A549 (cell line): ENCODE measurements at regions not wholly inside any gene's neighbourhood (a gene's known extent, or its start where the extent isn't known, plus 50 kb on each side); places are given as distances from the start of the nearest gene placed in this dataset.
A peak's percentile ranks its signal among the peaks of the same experiment; 100 is the strongest.
"Not testable (repeated sequence)": the region's sequence is repeated elsewhere in the genome, so short reads cannot be mapped to it uniquely, and the experiment has no call there.

Source experiments
- ATAC-seq, 2 experiments: fragments of 200-7000 bp in 1 of 2; fragments of >200 bp in 1 of 2; cut with Nextera tagmentation in 1 of 2; cut with Tn5 transposase in 1 of 2; 3 replicates each; pipeline versions ENCODE4 v1.8.0 to v1.9.1; 2018 to 2020; ENCODE audit warnings: mild to moderate bottlenecking in 1 of 2, moderate library complexity in 1 of 2
- CTCF ChIA-PET: fragments of 300-600 bp; sonication (Branson Sonifier 250); formaldehyde crosslinking; extraction: SDS; loops from one replicate; lab custom pipeline; 2021; ENCODE audit warnings: antibody characterized with exemption, inconsistent platforms; lab: Yijun Ruan, JAX
- POLR2A ChIA-PET: fragments of 350-600 bp; formaldehyde crosslinking; extraction: SDS; loops from one replicate; lab custom pipeline; 2021; ENCODE audit warnings: antibody characterized with exemption, inconsistent platforms; lab: Yijun Ruan, JAX
- DNase-seq, 2 experiments: peaks; one replicate each; pipeline versions ENCODE4 v3.0.0 to v3.0.0-alpha.2; 2011 to 2016; ENCODE audit warnings: low read depth in 1 of 2, low spot score in 1 of 2
- FAIRE-seq: peaks from 2 replicates; lab custom pipeline; 2011; peaks lifted over from hg19 to GRCh38; lab: Jason Lieb, UNC
- H3K27ac ChIP-seq, 2 experiments: fragments of >200 bp; sonication (Bioruptor Twin); formaldehyde crosslinking; 3 replicates each; pipeline ENCODE4 v1.5.1; 2016 to 2017
- H3K4me1 ChIP-seq: fragments of >200 bp; sonication (Bioruptor Twin); formaldehyde crosslinking; 3 replicates; pipeline ENCODE4 v1.6.1; 2016
- H3K4me2 ChIP-seq: fragments of >200 bp; sonication (Bioruptor Twin); formaldehyde crosslinking; 3 replicates; pipeline ENCODE4 v1.6.1; 2016
- H3K4me3 ChIP-seq: fragments of >200 bp; sonication (Bioruptor Twin); formaldehyde crosslinking; 3 replicates; pipeline ENCODE4 v1.5.1; 2016
- H3K9me3 ChIP-seq: fragments of >200 bp; sonication (Bioruptor Twin); formaldehyde crosslinking; 3 replicates; pipeline ENCODE4 v1.6.1; 2016
- BHLHE40 ChIP-seq: IDR thresholded peaks from 2 replicates; pipeline ENCODE4 v1.6.1; 2012; ENCODE audit warnings: low read depth, low read length, inconsistent platforms
- CBX8 ChIP-seq: fragments of 200-600 bp; sonication (generic); IDR thresholded peaks from 2 replicates; pipeline ENCODE4 v1.6.1; 2016
- CEBPB ChIP-seq, 2 experiments: fragments of >200 bp in 1 of 2; sonication (Bioruptor Twin) in 1 of 2; formaldehyde crosslinking in 1 of 2; IDR thresholded peaks; 2 replicates each; pipeline ENCODE4 v1.6.1; 2012 to 2016
- CHD4 ChIP-seq: fragments of 200-600 bp; sonication (generic); IDR thresholded peaks from 2 replicates; pipeline ENCODE4 v1.6.1; 2016; ENCODE audit warnings: antibody characterized with exemption, mild to moderate bottlenecking, borderline replicate concordance
- FOSB ChIP-seq: fragments of 250-450 bp; sonication (Bioruptor Pico); IDR thresholded peaks from 2 replicates; pipeline ENCODE4 v1.5.0; 2020; ENCODE audit warnings: mild to moderate bottlenecking, moderate library complexity
- FOSL2 ChIP-seq, 2 experiments: fragments of 450-650 bp in 1 of 2; fragments of >200 bp in 1 of 2; sonication (Bioruptor Twin) in 1 of 2; formaldehyde crosslinking; IDR thresholded peaks; 2 replicates each; pipeline versions ENCODE4 v1.5.0 to v1.6.1; 2016 to 2020; ENCODE audit warnings: mild to moderate bottlenecking in 1 of 2, moderate library complexity in 1 of 2
- HOXB13 ChIP-seq: fragments of 250-450 bp; sonication (Bioruptor Pico); IDR thresholded peaks from 2 replicates; pipeline ENCODE4 v1.5.0; 2020; ENCODE audit warnings: low read depth, mild to moderate bottlenecking, moderate library complexity
- HOXB5 ChIP-seq: fragments of 250-450 bp; sonication (Bioruptor Pico); IDR thresholded peaks from 2 replicates; pipeline ENCODE4 v1.5.0; 2020; ENCODE audit warnings: mild to moderate bottlenecking, moderate library complexity
- JUN ChIP-seq, 2 experiments: fragments of >200 bp; sonication (Bioruptor Twin); formaldehyde crosslinking; IDR thresholded peaks; 2 replicates in 1 of 2; 3 replicates in 1 of 2; pipeline ENCODE4 v1.6.1; 2016 to 2017
- KDM1A ChIP-seq: fragments of 200-600 bp; sonication (generic); IDR thresholded peaks from 2 replicates; pipeline ENCODE4 v1.6.1; 2016; ENCODE audit warnings: low read depth, mild to moderate bottlenecking
- NFE2L2 ChIP-seq: fragments of 150-350 bp; conservative IDR thresholded peaks from 2 replicates; pipeline ENCODE4 v1.6.1; 2014; ENCODE audit warnings: low read length
- NPAS2 ChIP-seq: fragments of 250-450 bp; sonication (Bioruptor Pico); IDR thresholded peaks from 2 replicates; pipeline ENCODE4 v1.8.0; 2022; ENCODE audit warnings: mild to moderate bottlenecking, moderate library complexity, borderline replicate concordance
- PBX3 ChIP-seq: IDR thresholded peaks from 2 replicates; pipeline ENCODE4 v1.6.1; 2012
- POLR2AphosphoS2 ChIP-seq: conservative IDR thresholded peaks from 2 replicates; pipeline ENCODE4 v1.6.1; 2012; ENCODE audit warnings: low read length, improper control_type of control experiment, inconsistent platforms
- RAD21 ChIP-seq, 2 experiments: fragments of >200 bp in 1 of 2; sonication (Bioruptor Twin) in 1 of 2; formaldehyde crosslinking in 1 of 2; IDR thresholded peaks in 1 of 2; conservative IDR thresholded peaks in 1 of 2; 2 replicates in 1 of 2; 3 replicates in 1 of 2; pipeline ENCODE4 v1.6.1; 2012 to 2018; ENCODE audit warnings: inconsistent platforms in 1 of 2
- RFX5 ChIP-seq: fragments of 450-650 bp; IDR thresholded peaks from 2 replicates; pipeline ENCODE4 v1.7.1; 2014; ENCODE audit warnings: antibody characterized with exemption, mild to moderate bottlenecking, moderate library complexity
- SREBF2 ChIP-seq: fragments of 450-650 bp; IDR thresholded peaks from 2 replicates; pipeline ENCODE4 v1.6.1; 2014; ENCODE audit warnings: mild to moderate bottlenecking, moderate library complexity
- ZFP36 ChIP-seq: fragments of 450-650 bp; IDR thresholded peaks from 2 replicates; pipeline ENCODE4 v1.6.1; 2014; ENCODE audit warnings: borderline replicate concordance; ENCODE audit not compliant: partially characterized antibody
- WGBS: methylation state at CpG from one replicate; pipeline ENCODE4 v1.1.6; 2017; ENCODE audit errors: missing lambda C conversion rate; 5-methylcytosine and 5-hydroxymethylcytosine counted together
- TF ChIP-seq, protein P1 (sequence below): fragments of >200 bp; sonication (Bioruptor Twin); formaldehyde crosslinking; IDR thresholded peaks from 3 replicates; pipeline ENCODE4 v1.5.1; 2016

GRCh38 chr6:81878479-81878878 is 126.0 kb upstream of the TENT5A start:
- H3K4me1 ChIP-seq: no peaks in the 10 kb centered on the region
- no peaks in the 10 kb centered on the region for H3K9me3 ChIP-seq
- no peak overlapping the region for H3K4me2 ChIP-seq
- ChIA-PET CTCF (no interaction called here), POLR2A (no interaction called here)
- no peak for DNase-seq
- no peak overlapping the region for H3K27ac ChIP-seq
- TF ChIP-seq KDM1A: no peak
- H3K4me3 ChIP-seq: no peak overlapping the region
- FAIRE-seq: no peak
- ATAC-seq: no peak

GRCh38 chr6:81876971-81877370 is 124.5 kb upstream of the TENT5A start:
- ATAC-seq: no peak
- WGBS: 0% methylated on average over 1 of the region's 1 CpG
- Histone ChIP-seq H3K4me1 (no peaks in the 10 kb centered on the region), H3K4me3 (no peak overlapping the region), H3K9me3 (no peaks in the 10 kb centered on the region), H3K27ac (no peak overlapping the region), H3K4me2 (no peak overlapping the region)
- no peak for DNase-seq
- no peak for FAIRE-seq
- TF ChIP-seq HOXB5 (CRISPR knock-in tag) (no peak), KDM1A (no peak), FOSB (no peak), SREBF2 (no peak)
- CTCF ChIA-PET: no interaction called here
- POLR2A ChIA-PET: no interaction called here

- DNase-seq: no peak
These were observed 123.4 kb upstream of the TENT5A start for GRCh38 chr6:81875782-81876293.

GRCh38 chr6:81869749-81870508 is 117.4 kb upstream of the TENT5A start:
- H3K9me3 ChIP-seq, H3K4me2 ChIP-seq, H3K4me3 ChIP-seq, H3K4me1 ChIP-seq, FAIRE-seq, POLR2A ChIA-PET, CTCF ChIA-PET, H3K27ac ChIP-seq, ATAC-seq, DNase-seq: not testable (repeated sequence)
- 38% methylated on average over 1 of the region's 11 CpGs for WGBS

More at GRCh38 chr6:81875782-81876293, 123.4 kb upstream of the TENT5A start:
- Histone ChIP-seq H3K4me2 (no peak overlapping the region), H3K4me1 (no peaks in the 10 kb centered on the region), H3K4me3 (no peak overlapping the region), H3K27ac (no peak overlapping the region), H3K9me3 (no peaks in the 10 kb centered on the region)
- ChIA-PET POLR2A (no interaction called here), CTCF (no interaction called here)
- ATAC-seq (no peak), FAIRE-seq (no peak)
- no peak for TF ChIP-seq HOXB13 (CRISPR knock-in tag)
- WGBS: 89% methylated on average over 3 of the region's 3 CpGs

DNA sequence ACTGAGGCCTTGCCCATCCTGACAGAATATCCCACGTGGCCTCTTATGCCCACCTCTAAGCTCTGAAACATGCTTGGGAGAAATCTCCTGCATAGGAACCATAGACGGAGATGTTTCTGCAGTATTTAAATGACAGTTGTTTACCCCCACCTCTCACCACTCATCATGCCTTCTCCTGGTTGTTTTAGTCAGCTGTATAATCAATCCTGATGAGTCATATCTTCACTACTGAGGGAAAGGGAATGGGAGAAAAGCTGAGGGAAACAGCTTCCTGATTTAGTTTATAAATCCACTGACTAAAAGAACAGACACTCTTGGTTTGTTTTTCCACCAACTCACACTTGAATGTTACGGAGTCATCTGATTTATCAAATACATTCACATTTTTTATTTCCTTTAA is 113.2 kb upstream of the TENT5A start:
- 39% methylated on average over 3 of the region's 3 CpGs for WGBS
- peak in 1 of 2 experiments; percentile 1 for DNase-seq
- POLR2A ChIA-PET: no interaction called here

DNA sequence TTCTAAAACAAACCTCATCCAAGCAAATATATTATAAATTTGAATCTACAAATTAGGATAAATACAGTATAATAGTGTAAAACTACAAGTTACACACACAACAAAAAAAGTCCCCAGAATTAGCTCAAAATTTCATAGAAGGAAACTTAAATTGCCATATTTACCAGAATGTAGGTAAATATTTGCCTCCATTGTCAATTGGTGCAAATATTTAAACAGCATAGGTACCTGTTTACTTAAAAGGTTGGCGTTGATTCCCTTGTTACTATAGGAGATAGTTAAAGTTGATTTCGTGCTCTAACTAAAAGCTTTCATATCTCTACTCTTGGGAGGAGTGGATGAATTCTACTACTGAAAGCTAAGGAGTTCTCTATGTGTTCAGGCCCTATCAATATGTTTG is 111.6 kb upstream of the TENT5A start:
- Histone ChIP-seq H3K4me1 (no peaks in the 10 kb centered on the region), H3K4me3 (no peak overlapping the region), H3K4me2 (no peak overlapping the region), H3K27ac (no peak overlapping the region), H3K9me3 (no peaks in the 10 kb centered on the region)
- no peak for TF ChIP-seq NFE2L2
- no peak for TF ChIP-seq RAD21 (conservative IDR thresholded peaks at IDR 0.05 in 1 of 2, IDR thresholded peaks at IDR 0.05 in 1 of 2)
- TF ChIP-seq CBX8: no peak
- no peak for TF ChIP-seq CEBPB (IDR thresholded peaks at IDR 0.05)
- TF ChIP-seq HOXB5 (CRISPR knock-in tag): no peak
- TF ChIP-seq FOSB: no peak
- TF ChIP-seq RFX5: no peak
- no peak for TF ChIP-seq BHLHE40
- TF ChIP-seq ZFP36: no peak
- TF ChIP-seq HOXB13 (CRISPR knock-in tag): no peak
- TF ChIP-seq, protein P1, sequence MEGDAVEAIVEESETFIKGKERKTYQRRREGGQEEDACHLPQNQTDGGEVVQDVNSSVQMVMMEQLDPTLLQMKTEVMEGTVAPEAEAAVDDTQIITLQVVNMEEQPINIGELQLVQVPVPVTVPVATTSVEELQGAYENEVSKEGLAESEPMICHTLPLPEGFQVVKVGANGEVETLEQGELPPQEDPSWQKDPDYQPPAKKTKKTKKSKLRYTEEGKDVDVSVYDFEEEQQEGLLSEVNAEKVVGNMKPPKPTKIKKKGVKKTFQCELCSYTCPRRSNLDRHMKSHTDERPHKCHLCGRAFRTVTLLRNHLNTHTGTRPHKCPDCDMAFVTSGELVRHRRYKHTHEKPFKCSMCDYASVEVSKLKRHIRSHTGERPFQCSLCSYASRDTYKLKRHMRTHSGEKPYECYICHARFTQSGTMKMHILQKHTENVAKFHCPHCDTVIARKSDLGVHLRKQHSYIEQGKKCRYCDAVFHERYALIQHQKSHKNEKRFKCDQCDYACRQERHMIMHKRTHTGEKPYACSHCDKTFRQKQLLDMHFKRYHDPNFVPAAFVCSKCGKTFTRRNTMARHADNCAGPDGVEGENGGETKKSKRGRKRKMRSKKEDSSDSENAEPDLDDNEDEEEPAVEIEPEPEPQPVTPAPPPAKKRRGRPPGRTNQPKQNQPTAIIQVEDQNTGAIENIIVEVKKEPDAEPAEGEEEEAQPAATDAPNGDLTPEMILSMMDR: no peak
- no peak for TF ChIP-seq POLR2AphosphoS2
- no peak for TF ChIP-seq PBX3
- no peak for TF ChIP-seq CHD4
- TF ChIP-seq NPAS2 (CRISPR knock-in tag): no peak
- CTCF ChIA-PET: interaction anchor here (0.6 kb wide), 1 partner anchor 105 kb away, joined by 3 read pairs; no protein-coding TSS in a partner anchor
- FAIRE-seq: no peak
- POLR2A ChIA-PET: no interaction called here
- no peak for ATAC-seq
- 44% methylated on average over 2 of the region's 2 CpGs for WGBS
- no peak for DNase-seq

More for the DNA sequence above, 113.2 kb upstream of the TENT5A start:
- TF ChIP-seq FOSL2 (IDR thresholded peaks at IDR 0.05) (no peak), FOSL2 (CRISPR knock-in tag; IDR thresholded peaks at IDR 0.05) (peak; percentile 54), JUN (IDR thresholded peaks at IDR 0.05) (no peak)
- no peaks in the 10 kb centered on the region for H3K4me1 ChIP-seq
- ATAC-seq (no peak), FAIRE-seq (no peak)
- CTCF ChIA-PET: no interaction called here
- H3K4me3 ChIP-seq: no peak overlapping the region
- no peaks in the 10 kb centered on the region for H3K9me3 ChIP-seq
- no peak overlapping the region for H3K27ac ChIP-seq
- H3K4me2 ChIP-seq: no peak overlapping the region
